A549 (cell line): ENCODE measurements at regions not wholly inside any gene's neighbourhood (a gene's known extent, or its start where the extent isn't known, plus 50 kb on each side); places are given as distances from the start of the nearest gene placed in this dataset.

Experiments used
- CTCF ChIP-seq: fragments of >200 bp; sonication (Bioruptor Twin); formaldehyde crosslinking; IDR thresholded peaks from 3 replicates; pipeline ENCODE4 v1.5.1; 2016
- HDAC2 ChIP-seq: fragments of 200-600 bp; sonication (generic); IDR thresholded peaks from 2 replicates; pipeline ENCODE4 v1.6.1; 2016

- no peak for TF ChIP-seq CTCF
- TF ChIP-seq HDAC2, result no peak
Observed at GRCh38 chr5:60177596-60177995, 284.1 kb upstream of the PDE4D start.
